ENCODE measurements at regions not wholly inside any gene's neighbourhood (a gene's known extent, or its start where the extent isn't known, plus 50 kb on each side); places are given as distances from the start of the nearest gene placed in this dataset.
A peak's percentile ranks its signal among the peaks of the same experiment; 100 is the strongest.

DNA sequence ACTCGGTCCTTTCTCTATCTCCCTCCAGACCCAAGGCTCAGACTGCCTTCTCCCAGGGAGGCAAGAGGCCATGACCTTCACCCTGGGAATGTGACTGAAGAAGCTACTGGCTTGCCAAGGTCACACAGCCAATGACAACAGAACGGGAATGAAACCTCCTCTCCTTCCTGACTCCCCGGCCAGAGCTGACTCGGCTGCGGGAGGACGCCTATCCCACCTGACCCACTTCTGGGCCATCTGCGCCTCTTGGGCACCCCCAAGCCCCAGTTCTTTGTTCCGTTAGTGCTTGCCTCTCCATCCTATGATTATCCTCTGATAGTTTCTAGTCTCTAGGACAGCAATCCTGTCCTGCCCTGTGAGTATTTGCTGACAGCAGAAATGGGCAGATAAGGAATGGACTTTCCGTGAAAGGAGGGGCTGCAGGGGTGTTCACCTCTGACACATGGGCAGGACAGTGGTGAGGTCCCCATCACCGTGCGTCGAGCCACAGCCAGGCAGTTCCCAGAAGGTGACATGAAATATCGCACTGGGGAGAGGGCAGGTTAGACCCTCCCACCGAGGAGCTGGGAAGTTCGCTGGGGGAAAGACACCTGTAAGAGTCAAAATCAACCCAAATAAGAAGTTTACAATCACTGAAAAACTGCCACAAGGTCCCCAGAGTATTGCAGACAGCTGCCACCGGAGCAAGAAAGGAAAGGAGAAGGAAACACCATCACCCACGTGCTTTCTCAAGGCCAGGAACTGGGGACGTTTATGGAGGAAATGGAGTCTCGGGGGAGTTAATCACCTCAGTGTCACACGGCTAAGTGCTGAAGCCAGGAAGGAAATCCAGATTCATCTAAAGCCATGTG is 63.0 kb downstream of the INSIG1 start:
- peak; percentile 34 for DNase-seq (ENCODE audit: low spot score)

GRCh38 chr7:155361346-155361680 is 63.6 kb downstream of the INSIG1 start:
- DNase-seq (ENCODE audit: low spot score), result no peak

GRCh38 chr7:155361947-155362346 is 64.3 kb downstream of the INSIG1 start:
- DNase-seq (ENCODE audit: low spot score), result no peak

DNA sequence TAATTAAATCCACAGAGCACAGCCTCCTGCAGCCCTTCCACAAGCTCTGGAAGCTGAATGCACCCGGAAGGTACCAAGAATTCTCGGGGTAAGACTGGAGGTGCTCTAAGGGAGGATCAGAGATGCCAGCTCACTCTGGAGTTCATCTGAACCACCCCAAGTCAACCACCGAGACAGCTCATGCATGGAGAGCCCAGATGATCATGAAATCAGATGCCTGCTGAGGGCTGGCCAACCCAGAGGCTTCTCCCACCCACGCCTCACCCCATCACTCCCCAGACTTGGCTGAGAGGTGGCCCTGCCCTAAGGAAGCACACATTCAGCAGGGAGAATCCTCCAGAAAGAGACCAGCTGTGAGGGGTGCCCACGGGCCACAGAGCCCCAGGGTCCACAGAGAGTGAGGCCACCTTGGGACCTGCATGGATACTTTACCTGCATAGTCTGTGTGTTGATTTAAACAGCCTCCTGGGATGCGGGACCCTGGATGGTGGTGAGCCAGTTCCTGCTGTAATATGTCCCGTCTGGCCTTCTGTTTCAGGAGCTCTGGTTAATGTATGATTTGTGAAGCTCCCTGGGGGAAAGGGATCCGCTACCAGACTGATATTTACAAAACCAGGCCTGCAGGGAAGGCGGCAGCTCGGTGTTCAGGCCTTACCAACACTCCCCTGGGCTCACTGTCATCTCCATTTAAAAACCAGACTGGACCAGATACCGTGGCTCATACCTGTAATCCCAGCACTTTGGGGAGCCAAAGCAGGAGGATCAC is 64.9 kb downstream of the INSIG1 start:
- no peak for DNase-seq (ENCODE audit: low spot score)

- DNase-seq (ENCODE audit: low spot score), result no peak
Measured at GRCh38 chr7:155363146-155363539, 65.5 kb downstream of the INSIG1 start.

DNA sequence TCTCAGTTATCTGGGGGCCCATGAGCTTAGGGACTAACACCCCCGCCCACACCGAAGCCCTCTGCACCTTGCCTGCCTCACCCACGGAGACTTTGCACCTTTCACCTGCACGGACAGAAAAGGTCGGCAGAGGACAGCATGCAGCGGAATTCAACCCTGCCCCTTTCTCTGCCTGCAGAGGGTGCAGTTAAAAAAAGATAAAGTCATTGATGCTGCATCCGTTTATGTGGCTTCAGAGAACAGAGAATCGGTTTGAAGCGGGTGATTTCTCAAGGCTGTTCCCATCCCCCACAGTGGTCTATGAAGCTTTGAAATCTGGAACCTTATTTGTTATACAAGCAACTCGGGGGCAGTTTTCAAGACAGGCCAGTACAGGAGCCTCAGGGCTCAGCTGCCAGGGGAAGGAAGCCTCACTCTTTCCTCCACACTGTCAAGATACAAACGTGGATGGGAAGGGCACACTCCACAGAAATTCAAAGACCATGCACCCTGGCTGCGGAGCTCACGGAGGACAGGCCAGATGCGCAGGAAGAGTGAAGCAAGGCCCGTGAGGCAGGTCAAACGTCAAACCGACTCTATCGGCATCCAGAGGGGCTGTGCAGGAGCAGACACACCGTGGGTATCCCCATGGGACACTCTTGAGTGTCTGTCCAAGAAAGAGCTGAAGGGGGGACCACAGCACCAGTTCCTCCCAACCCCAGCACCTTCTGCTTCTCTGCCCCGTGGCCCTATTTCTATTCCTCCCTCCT is 66.3 kb downstream of the INSIG1 start:
- peak; percentile 39 for DNase-seq (ENCODE audit: low spot score)

GRCh38 chr7:155365146-155365874 is 67.6 kb downstream of the INSIG1 start:
- no peak for DNase-seq (ENCODE audit: low spot score)

GRCh38 chr7:155368894-155369600 is 71.4 kb downstream of the INSIG1 start:
- DNase-seq (ENCODE audit: low spot score), result no peak

DNA sequence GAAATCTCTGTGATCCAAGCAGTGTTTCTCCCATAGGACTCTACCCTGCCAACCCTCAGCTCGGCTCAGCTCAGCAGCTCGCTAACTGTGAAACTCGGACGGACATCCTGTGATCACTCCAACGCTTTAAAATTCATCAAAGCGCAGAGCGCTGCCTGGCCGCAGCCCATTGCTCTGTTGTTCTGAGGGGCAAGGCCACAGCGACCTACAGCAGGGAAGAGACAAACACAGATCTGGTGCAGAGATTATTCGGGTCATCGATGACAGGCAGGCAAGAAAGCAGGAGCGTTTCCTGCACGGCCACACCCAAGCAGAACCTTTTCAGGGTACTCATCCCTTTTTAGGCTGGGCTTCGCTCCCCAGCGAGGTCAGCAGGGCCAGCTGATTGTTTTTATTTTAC is 72.1 kb downstream of the INSIG1 start:
- no peak for DNase-seq (ENCODE audit: low spot score)

DNA sequence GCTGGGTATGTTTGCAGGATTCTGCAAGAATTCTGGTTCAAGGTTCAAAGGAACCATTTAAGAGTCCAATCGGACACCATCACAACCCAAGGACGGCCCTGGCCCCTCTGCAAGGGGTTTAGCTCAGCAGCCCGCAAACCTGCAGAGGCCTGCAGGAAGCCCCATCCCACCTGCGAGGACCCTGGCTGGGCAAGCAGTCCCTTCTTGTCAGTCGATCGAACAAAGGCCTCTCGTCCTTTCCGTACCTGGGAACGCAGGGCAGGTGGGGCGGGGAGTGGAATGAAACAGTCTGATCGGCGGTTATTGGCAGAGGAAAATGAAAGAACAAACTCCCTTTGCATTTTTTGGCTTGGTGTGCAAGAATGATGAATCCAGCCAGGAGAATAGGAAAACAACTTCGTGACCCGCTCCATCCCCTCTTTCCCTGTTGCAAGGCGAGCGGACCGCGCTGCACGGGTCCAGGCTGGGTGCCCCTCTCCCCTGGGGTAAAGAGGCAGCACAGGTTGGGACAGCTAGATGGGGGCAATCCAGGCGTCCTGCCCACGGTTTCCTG is 73.7 kb downstream of the INSIG1 start:
- DNase-seq (ENCODE audit: low spot score), result no peak

DNA sequence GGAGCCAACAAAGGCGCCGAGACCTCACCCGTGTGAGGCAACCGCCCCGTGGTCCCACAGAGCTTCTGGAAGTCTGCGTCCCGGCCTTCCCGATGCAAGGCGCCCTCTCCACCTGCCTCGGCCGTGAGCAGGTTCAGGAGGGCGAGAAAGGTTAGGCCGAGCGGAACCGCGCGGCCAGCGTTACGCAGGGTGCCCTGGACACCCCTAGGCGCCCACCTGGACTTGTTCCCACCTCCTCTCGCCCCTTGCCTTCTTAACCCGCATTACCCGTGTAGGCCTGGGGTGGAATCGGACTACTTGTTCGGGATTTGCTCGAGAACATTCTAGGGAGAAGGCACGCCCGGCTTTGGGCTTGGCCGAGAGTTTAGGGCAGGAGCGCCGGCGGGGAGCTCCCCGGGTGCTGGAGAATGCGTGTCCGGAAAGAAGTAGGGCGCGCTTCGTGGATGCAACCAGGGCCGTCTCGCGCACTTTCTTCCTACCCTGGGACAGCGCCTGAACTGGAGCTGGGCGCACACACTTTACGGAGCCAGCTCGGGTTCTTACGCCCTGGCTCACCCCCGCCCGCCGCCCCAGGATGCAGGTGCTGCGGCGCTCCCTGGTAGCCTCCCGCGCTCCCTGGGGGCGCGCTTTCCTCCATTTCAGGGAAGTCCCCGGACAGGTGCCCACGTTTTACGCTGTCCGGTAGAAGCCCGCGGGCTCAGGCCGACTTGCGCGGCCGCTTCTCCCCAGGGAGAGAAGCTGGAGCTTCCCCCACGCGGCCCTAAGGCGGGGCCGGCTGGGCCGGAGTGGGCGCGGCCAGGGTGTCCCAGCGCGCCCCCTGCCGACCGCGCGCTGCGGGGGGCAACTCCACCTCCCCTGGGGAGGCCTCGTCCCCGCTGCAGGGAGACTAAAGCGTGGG is 74.5 kb downstream of the INSIG1 start:
- DNase-seq (ENCODE audit: low spot score), result no peak

DNA sequence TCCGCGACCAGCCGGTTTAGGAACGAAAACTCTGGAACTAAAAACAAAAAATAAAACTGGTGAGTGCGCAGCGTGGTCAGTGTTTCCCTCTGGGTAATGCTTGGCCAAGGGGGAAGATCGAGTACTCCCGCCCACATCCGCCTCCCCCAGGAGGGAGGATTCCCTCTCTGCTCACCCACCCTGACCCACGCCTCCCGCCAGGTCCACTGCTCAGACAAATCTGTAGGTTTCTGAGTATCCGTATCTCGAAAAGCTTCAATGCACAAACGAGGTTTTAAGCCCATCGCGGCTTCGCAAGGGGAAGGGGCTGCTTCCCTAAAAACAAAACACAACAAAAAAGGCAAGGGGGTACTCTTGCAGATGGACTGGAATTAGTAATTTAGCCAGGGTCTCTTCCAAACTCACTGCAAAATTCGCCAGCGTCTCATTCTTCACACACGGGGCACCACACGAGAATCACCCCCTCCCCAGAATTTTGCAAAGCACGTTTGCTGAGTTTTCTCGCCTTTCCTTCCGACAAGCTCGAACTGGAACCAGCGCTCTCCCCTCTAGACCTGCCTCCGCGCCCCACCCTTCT is 75.2 kb downstream of the INSIG1 start:
- no peak for DNase-seq (ENCODE audit: low spot score)

DNA sequence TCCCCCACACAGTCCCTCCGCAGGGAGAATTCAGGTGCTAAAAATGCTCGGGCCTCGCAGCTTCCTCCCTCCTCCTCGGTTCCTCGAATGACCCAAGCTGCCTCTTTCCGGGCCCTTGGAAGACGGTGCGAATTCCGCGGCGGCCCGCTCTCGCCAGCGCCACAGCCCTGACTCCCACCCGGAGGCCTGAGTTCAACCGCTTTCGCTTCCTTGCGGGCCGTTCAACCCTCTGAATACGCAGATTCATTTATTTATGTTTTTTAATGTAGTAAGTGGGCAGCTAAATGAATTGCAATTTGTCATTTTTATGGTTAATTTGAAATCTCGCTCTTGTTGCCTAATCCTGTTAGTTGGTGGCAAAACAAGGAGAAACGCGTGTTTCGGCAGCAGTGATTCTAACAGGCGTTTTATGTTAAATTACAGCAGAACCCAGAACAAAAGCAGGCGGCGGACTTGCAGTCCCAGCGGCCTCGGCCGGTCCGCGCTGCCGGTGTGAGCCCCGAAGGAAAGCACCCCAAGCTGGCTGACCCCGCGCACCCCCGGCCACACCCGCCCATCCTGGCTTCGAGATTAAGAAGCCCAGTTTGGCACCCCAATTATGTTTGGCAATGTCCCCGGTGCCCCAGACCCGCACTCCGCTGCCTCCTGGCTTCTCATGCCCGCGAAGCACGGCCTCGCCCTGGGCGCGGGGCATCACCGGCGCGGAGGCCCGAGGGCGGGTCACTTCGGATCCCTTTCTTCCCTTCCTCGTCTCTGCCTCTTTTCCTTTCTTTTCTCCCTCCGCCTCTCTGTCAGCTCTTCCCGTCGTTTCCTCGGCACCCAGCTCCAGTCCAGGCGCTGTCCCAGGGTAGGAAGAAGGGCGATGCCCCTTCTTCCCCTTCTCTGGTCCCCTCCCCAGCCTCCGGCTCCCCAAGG is 75.9 kb downstream of the INSIG1 start:
- DNase-seq (ENCODE audit: low spot score), result no peak

DNA sequence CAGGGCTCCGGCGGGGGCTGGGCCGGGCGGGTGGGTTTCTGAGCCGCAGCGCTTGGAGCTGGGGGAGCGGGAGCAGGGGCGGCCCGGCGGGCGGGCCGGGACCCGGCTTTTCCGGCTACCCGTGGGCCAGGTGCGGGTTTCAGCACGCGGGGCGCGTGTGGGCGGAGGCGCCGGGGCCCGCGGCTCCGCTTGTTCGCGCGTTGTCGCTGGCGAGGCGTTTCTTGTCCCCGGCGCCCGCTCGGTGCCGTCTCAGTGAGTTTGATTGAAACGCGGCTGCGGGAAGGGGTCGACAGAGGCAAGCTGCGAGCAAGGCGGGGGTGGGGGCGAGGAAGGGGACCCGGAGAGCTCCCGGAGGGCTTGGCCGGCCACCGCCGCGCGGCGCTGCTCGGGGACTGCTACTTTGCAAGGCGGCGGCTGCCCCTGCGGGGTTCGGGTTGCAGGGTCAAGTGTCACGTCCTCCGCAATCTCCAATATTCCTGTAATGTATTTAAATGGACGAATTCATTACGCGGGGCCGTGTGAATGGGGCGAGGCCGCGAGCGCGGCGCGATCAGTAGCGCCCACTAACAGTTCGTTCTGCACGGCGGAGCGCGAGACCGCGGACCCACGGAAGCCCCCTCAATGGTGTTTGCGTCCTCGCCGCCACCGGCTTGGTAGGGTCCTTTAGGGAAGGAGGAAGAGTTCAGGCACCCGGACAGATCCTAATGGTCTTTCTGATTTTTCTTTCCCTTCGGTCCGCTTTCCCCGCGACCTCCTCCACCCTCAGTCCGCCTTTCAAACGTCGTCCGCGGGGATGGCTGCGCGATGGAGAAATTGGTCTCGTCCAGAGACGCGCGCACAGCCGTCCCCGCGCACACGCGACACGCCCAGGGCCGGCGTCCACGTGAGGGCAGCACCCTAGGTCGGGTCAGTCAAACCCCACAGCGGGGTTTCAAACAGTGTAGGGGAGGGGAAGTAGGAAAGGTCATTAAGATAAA is 76.9 kb downstream of the INSIG1 start:
- no peak for DNase-seq (ENCODE audit: low spot score)

DNA sequence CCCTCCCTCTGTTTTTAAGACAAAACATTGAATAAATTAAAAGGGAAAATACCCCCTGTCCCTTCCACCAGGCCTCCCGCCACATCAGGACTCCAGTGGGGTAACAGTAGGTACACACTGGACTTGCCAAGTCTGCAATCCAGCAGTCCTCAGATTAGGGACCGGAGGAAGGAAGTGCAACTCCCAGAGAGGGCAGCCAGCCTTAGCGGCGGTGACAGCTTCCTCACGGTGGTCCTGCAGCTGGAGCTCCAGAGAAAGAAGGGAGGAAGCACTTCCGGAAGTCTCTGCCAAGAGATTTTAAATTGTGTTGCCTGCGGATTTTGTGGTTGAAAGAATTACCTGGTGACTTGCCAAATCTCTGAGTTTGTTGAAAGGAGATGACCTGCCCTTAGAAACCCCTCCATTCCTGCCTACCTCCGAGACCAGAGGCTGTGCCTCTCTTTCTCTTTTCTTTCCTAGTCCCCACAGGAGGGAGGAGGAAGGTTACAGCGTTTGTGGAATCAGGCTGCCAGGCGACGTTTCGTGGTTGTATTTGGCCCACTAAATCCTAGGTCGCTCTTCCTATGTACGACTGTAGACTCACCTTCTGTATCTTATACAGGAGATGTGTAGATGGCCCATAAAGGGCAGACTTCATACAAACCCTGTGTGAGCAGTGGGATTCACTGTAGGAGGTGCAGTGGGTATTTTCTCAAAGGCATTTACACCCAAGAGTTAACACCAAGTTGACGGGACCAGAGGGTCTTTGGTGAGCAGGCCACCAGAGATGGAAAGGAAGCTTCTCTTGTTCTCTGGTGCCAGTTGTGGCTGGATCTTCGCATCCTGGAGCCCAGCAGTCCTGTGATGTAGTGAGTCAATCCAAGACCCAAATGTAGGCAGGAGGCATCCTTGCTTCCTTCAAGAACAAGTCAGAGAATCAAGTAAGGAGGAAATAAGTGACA is 77.9 kb downstream of the INSIG1 start:
- DNase-seq (ENCODE audit: low spot score), result no peak

Measured in NAMALWA (cell line).